ENCODE measurements at regions not wholly inside any gene's neighbourhood (a gene's known extent, or its start where the extent isn't known, plus 50 kb on each side); places are given as distances from the start of the nearest gene placed in this dataset.

GRCh38 chr7:63087575-63088190, 911.0 kb upstream of the ZNF722 start:
- Histone ChIP-seq H3K23ac (ENCODE audit: low read depth, low read length, poor library complexity) (no peak overlapping the region), H2AFZ (ENCODE audit: low read length) (no peak overlapping the region), H3K27ac (replicated peaks; ENCODE audit: low read length) (no peak overlapping the region), H3K79me1 (ENCODE audit: low read depth, low read length) (no peaks in the 10 kb centered on the region), H2AK5ac (ENCODE audit: low read depth, low read length) (no peak overlapping the region), H4K8ac (ENCODE audit: low read depth, low read length) (no peak overlapping the region), H3K4me2 (ENCODE audit: insufficient read depth, low read length, poor library complexity, severe bottlenecking) (no peak overlapping the region), H3K9me3 (replicated peaks in 1 of 2; ENCODE audit: control insufficient read depth in 2 of 2, insufficient read depth in 1 of 2, low read depth in 1 of 2, low read length in 2 of 2) (peaks cover 12 to 31% of the 10 kb centered on the region in 2 donors), H2BK12ac (ENCODE audit: low read length) (no peak overlapping the region), H2BK5ac (ENCODE audit: low read length) (no peak overlapping the region), H2BK120ac (ENCODE audit: low read depth, low read length) (no peak overlapping the region), H3K4ac (ENCODE audit: low read length) (no peak overlapping the region), H3K14ac (ENCODE audit: low read length) (no peak overlapping the region), H3K27me3 (ENCODE audit: control insufficient read depth in 3 of 3, insufficient read depth in 3 of 3, low read depth in 1 of 3, low read length in 3 of 3) (no peaks in the 10 kb centered on the region), H4K91ac (ENCODE audit: low read depth, low read length, poor library complexity) (no peak overlapping the region), H2BK15ac (ENCODE audit: low read length) (no peak overlapping the region), H3K4me1 (ENCODE audit: control insufficient read depth in 2 of 2, insufficient read depth in 1 of 2, low read depth in 1 of 2, low read length in 2 of 2) (no peaks in the 10 kb centered on the region), H3K18ac (ENCODE audit: low read length) (no peak overlapping the region), H3K9ac (ENCODE audit: low read depth, low read length, poor library complexity) (no peak overlapping the region), H3K36me3 (replicated peaks in 1 of 2; ENCODE audit: control insufficient read depth in 2 of 2, insufficient read depth in 2 of 2, low read length in 2 of 2) (no peaks in the 10 kb centered on the region), H3K4me3 (ENCODE audit: low read length in 2 of 2) (no peak overlapping the region)
- no CpG with 5 or more reads among the region's 3 CpGs for WGBS, 2 donors (ENCODE audit: extremely low coverage in 2 of 2, insufficient read length in 2 of 2, insufficient replicate concordance in 1 of 2)
- no peak for DNase-seq (ENCODE audit: low spot score)

GRCh38 chr7:63092951-63093350, 905.7 kb upstream of the ZNF722 start:
- Histone ChIP-seq H3K9ac (ENCODE audit: low read depth, low read length, poor library complexity) (no peak overlapping the region), H3K27ac (replicated peaks; ENCODE audit: low read length) (no peak overlapping the region), H3K4me2 (ENCODE audit: insufficient read depth, low read length, poor library complexity, severe bottlenecking) (no peak overlapping the region), H3K36me3 (replicated peaks in 1 of 2; ENCODE audit: control insufficient read depth in 2 of 2, insufficient read depth in 2 of 2, low read length in 2 of 2) (no peaks in the 10 kb centered on the region), H2BK120ac (ENCODE audit: low read depth, low read length) (no peak overlapping the region), H3K23ac (ENCODE audit: low read depth, low read length, poor library complexity) (no peak overlapping the region), H3K27me3 (ENCODE audit: control insufficient read depth in 3 of 3, insufficient read depth in 3 of 3, low read depth in 1 of 3, low read length in 3 of 3) (no peaks in the 10 kb centered on the region), H2AFZ (ENCODE audit: low read length) (no peak overlapping the region), H3K4ac (ENCODE audit: low read length) (no peak overlapping the region), H2BK5ac (ENCODE audit: low read length) (no peak overlapping the region), H2BK12ac (ENCODE audit: low read length) (no peak overlapping the region), H2BK15ac (ENCODE audit: low read length) (no peak overlapping the region), H3K79me1 (ENCODE audit: low read depth, low read length) (no peaks in the 10 kb centered on the region), H3K18ac (ENCODE audit: low read length) (no peak overlapping the region), H3K4me3 (ENCODE audit: low read length in 2 of 2) (no peak overlapping the region), H2AK5ac (ENCODE audit: low read depth, low read length) (no peak overlapping the region), H3K9me3 (replicated peaks in 1 of 2; ENCODE audit: control insufficient read depth in 2 of 2, insufficient read depth in 1 of 2, low read depth in 1 of 2, low read length in 2 of 2) (peaks cover 13 to 21% of the 10 kb centered on the region in 2 donors), H4K91ac (ENCODE audit: low read depth, low read length, poor library complexity) (no peak overlapping the region), H3K4me1 (ENCODE audit: control insufficient read depth in 2 of 2, insufficient read depth in 1 of 2, low read depth in 1 of 2, low read length in 2 of 2) (no peaks in the 10 kb centered on the region), H3K14ac (ENCODE audit: low read length) (no peak overlapping the region), H4K8ac (ENCODE audit: low read depth, low read length) (no peak overlapping the region)
- no CpG with 5 or more reads among the region's 7 CpGs for WGBS, 2 donors (ENCODE audit: extremely low coverage in 2 of 2, insufficient read length in 2 of 2, insufficient replicate concordance in 1 of 2)
- no peak for DNase-seq (ENCODE audit: low spot score)

DNA sequence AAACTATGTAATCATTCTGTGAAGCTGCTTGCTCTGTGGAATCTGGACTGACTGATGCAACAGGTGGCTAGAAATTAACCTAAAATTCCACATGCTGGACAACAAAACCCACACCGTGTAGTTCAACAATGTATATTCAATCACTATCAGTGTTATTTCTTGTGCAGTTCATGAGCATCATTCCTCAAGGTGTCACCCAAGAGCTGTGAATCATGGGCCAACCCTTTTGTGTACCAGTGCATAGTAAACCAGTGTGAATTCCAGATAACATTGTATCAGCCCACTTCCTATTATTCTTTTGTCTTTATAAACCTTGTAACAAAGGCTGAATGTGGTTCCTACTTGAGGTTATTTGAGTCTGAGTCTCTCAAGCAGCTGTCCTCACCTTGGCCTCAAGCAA, 905.2 kb upstream of the ZNF722 start:
- no peak overlapping the region for H3K4me3 ChIP-seq (ENCODE audit: low read length in 2 of 2)
- H4K91ac ChIP-seq (ENCODE audit: low read depth, low read length, poor library complexity) = no peak overlapping the region
- no peaks in the 10 kb centered on the region for H3K36me3 ChIP-seq (replicated peaks in 1 of 2; ENCODE audit: control insufficient read depth in 2 of 2, insufficient read depth in 2 of 2, low read length in 2 of 2)
- H3K14ac ChIP-seq (ENCODE audit: low read length) = no peak overlapping the region
- H2BK5ac ChIP-seq (ENCODE audit: low read length) = no peak overlapping the region
- no peak overlapping the region for H2BK12ac ChIP-seq (ENCODE audit: low read length)
- no peaks in the 10 kb centered on the region for H3K4me1 ChIP-seq (ENCODE audit: control insufficient read depth in 2 of 2, insufficient read depth in 1 of 2, low read depth in 1 of 2, low read length in 2 of 2)
- no peak overlapping the region for H3K18ac ChIP-seq (ENCODE audit: low read length)
- no peaks in the 10 kb centered on the region for H3K27me3 ChIP-seq (ENCODE audit: control insufficient read depth in 3 of 3, insufficient read depth in 3 of 3, low read depth in 1 of 3, low read length in 3 of 3)
- no peak overlapping the region for H3K9ac ChIP-seq (ENCODE audit: low read depth, low read length, poor library complexity)
- no peak overlapping the region for H2BK120ac ChIP-seq (ENCODE audit: low read depth, low read length)
- H3K4me2 ChIP-seq (ENCODE audit: insufficient read depth, low read length, poor library complexity, severe bottlenecking) = no peak overlapping the region
- H3K27ac ChIP-seq (replicated peaks; ENCODE audit: low read length) = no peak overlapping the region
- H2AK5ac ChIP-seq (ENCODE audit: low read depth, low read length) = no peak overlapping the region
- H3K9me3 ChIP-seq (replicated peaks in 1 of 2; ENCODE audit: control insufficient read depth in 2 of 2, insufficient read depth in 1 of 2, low read depth in 1 of 2, low read length in 2 of 2) = peaks cover 8 to 23% of the 10 kb centered on the region in 2 donors
- no peak overlapping the region for H3K23ac ChIP-seq (ENCODE audit: low read depth, low read length, poor library complexity)
- no peak overlapping the region for H4K8ac ChIP-seq (ENCODE audit: low read depth, low read length)
- DNase-seq (ENCODE audit: low spot score) = no peak
- WGBS, 2 donors (ENCODE audit: extremely low coverage in 2 of 2, insufficient read length in 2 of 2, insufficient replicate concordance in 1 of 2) = no CpG with 5 or more reads among the region's 1 CpG
- no peak overlapping the region for H3K4ac ChIP-seq (ENCODE audit: low read length)
- no peak overlapping the region for H2BK15ac ChIP-seq (ENCODE audit: low read length)
- no peak overlapping the region for H2AFZ ChIP-seq (ENCODE audit: low read length)
- no peaks in the 10 kb centered on the region for H3K79me1 ChIP-seq (ENCODE audit: low read depth, low read length)

GRCh38 chr7:63096141-63096540, 902.5 kb upstream of the ZNF722 start:
- Histone ChIP-seq H2BK15ac (ENCODE audit: low read length) (no peak overlapping the region), H3K4me1 (ENCODE audit: control insufficient read depth in 2 of 2, insufficient read depth in 1 of 2, low read depth in 1 of 2, low read length in 2 of 2) (no peaks in the 10 kb centered on the region), H2BK12ac (ENCODE audit: low read length) (no peak overlapping the region), H2BK5ac (ENCODE audit: low read length) (no peak overlapping the region), H3K14ac (ENCODE audit: low read length) (no peak overlapping the region), H3K79me1 (ENCODE audit: low read depth, low read length) (no peaks in the 10 kb centered on the region), H4K91ac (ENCODE audit: low read depth, low read length, poor library complexity) (no peak overlapping the region), H3K36me3 (replicated peaks in 1 of 2; ENCODE audit: control insufficient read depth in 2 of 2, insufficient read depth in 2 of 2, low read length in 2 of 2) (no peaks in the 10 kb centered on the region), H3K9me3 (replicated peaks in 1 of 2; ENCODE audit: control insufficient read depth in 2 of 2, insufficient read depth in 1 of 2, low read depth in 1 of 2, low read length in 2 of 2) (peaks cover 0 to 30% of the 10 kb centered on the region in 2 donors), H2BK120ac (ENCODE audit: low read depth, low read length) (no peak overlapping the region), H3K27me3 (ENCODE audit: control insufficient read depth in 3 of 3, insufficient read depth in 3 of 3, low read depth in 1 of 3, low read length in 3 of 3) (no peaks in the 10 kb centered on the region), H4K8ac (ENCODE audit: low read depth, low read length) (peak overlapping the region; percentile 17), H3K4ac (ENCODE audit: low read length) (no peak overlapping the region), H3K27ac (replicated peaks; ENCODE audit: low read length) (no peak overlapping the region), H3K4me2 (ENCODE audit: insufficient read depth, low read length, poor library complexity, severe bottlenecking) (no peak overlapping the region), H2AFZ (ENCODE audit: low read length) (no peak overlapping the region), H3K23ac (ENCODE audit: low read depth, low read length, poor library complexity) (no peak overlapping the region), H2AK5ac (ENCODE audit: low read depth, low read length) (no peak overlapping the region), H3K9ac (ENCODE audit: low read depth, low read length, poor library complexity) (no peak overlapping the region), H3K4me3 (ENCODE audit: low read length in 2 of 2) (peak overlapping the region in 1 of 2 donors; percentile 62), H3K18ac (ENCODE audit: low read length) (no peak overlapping the region)
- DNase-seq (ENCODE audit: low spot score) = no peak
- no CpG with 5 or more reads among the region's 3 CpGs for WGBS, 2 donors (ENCODE audit: extremely low coverage in 2 of 2, insufficient read length in 2 of 2, insufficient replicate concordance in 1 of 2)
